ENCODE measurements at regions not wholly inside any gene's neighbourhood (a gene's known extent, or its start where the extent isn't known, plus 50 kb on each side); places are given as distances from the start of the nearest gene placed in this dataset.

- TF ChIP-seq CTCF (IDR thresholded peaks at IDR 0.05; ENCODE audit: insufficient read depth, low read length, poor library complexity, severe bottlenecking) (no peak), EZH2phosphoT487 (conservative IDR thresholded peaks at IDR 0.05; ENCODE audit: low read length) (no peak)
Measured at GRCh38 chr4:147370473-147370872, 110.4 kb upstream of the EDNRA start.

Data from SU-DHL-6 (cell line).